GM13977 (cell line): ENCODE measurements at regions not wholly inside any gene's neighbourhood (a gene's known extent, or its start where the extent isn't known, plus 50 kb on each side); places are given as distances from the start of the nearest gene placed in this dataset.

Experiments used
- DNase-seq: peaks from one replicate; pipeline ENCODE4 v3.0.0; 2012; ENCODE audit warnings: low spot score
- in situ Hi-C: fragments of 300-500 bp; cut with MboI; formaldehyde crosslinking; loops from one replicate; pipeline ENCODE4 v1.12.0; 2022; ENCODE audit warnings: low sequenced_read_pairs, low pct_unique_long_range_greater_than_20kb, mixed read lengths, inconsistent platforms; ENCODE audit not compliant: unreplicated experiment
- TF ChIP-seq, protein P1 (sequence below): IDR thresholded peaks from 2 replicates; pipeline ENCODE4 v1.5.1; 2012; ENCODE audit warnings: mild to moderate bottlenecking, control low read depth; ENCODE audit not compliant: insufficient read depth; ENCODE audit errors: extremely low read depth, missing control alignments

DNA sequence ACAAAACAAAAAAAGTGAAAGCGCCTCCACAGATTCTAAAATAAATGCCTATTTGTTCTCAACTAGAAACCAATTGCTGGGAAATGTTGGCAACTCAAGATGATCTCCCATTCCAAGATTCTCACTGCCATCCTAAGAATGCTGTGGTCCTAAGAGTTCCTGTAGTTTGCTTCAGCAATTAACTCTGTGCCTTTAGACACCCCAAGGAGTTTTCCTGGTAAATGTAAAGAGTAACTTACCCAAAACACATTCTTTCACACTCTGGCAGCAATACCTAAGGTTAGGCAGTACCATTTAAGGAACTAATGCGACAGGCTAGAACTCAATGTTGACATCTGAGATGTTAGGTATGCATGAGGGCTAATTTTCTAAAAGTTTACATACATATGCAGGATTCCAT, 58.8 kb upstream of the TANK start:
- TF ChIP-seq, protein P1, sequence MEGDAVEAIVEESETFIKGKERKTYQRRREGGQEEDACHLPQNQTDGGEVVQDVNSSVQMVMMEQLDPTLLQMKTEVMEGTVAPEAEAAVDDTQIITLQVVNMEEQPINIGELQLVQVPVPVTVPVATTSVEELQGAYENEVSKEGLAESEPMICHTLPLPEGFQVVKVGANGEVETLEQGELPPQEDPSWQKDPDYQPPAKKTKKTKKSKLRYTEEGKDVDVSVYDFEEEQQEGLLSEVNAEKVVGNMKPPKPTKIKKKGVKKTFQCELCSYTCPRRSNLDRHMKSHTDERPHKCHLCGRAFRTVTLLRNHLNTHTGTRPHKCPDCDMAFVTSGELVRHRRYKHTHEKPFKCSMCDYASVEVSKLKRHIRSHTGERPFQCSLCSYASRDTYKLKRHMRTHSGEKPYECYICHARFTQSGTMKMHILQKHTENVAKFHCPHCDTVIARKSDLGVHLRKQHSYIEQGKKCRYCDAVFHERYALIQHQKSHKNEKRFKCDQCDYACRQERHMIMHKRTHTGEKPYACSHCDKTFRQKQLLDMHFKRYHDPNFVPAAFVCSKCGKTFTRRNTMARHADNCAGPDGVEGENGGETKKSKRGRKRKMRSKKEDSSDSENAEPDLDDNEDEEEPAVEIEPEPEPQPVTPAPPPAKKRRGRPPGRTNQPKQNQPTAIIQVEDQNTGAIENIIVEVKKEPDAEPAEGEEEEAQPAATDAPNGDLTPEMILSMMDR = no peak
- no peak for DNase-seq
- in situ Hi-C loops = no loop called here

DNA sequence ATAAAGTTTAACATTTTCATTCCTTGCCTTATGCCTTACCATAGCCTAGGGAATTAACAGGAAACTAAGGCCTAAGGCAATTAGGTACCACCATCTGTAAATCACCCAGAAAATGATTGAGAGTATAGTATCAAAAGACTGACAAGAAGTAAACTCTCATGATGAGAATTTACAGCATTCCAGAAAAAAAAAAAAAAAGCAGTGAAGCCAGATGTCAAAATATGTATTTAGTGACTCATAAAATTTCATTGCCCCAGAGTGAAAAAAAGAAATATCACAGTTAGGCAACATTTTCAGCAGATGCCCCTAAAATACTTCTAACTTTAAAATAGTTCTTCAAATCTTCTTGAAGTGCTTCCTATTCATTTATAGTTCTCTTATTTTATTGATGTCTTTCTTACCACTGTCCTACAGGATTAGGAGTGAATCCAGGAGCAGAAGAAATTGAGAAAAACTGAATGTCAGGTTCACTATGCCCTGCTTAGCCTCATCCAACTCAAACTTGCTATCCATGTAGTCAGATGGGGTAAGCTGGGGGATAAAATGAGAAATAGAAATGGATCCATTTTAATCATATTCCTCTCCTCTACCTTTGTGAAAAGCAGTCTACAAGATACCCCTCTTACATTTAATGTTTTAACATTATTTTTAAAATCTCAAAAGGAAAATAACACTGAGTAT, 57.3 kb upstream of the TANK start:
- in situ Hi-C loops = no loop called here
- TF ChIP-seq, protein P1 = no peak
- DNase-seq = no peak

GRCh38 chr2:161103451-161103831, 56.8 kb upstream of the TANK start:
- no peak for DNase-seq
- TF ChIP-seq, protein P1 = no peak
- in situ Hi-C loops = no loop called here

GRCh38 chr2:161104054-161104553, 56.1 kb upstream of the TANK start:
- TF ChIP-seq, protein P1 = no peak
- DNase-seq = peak; percentile 26
- in situ Hi-C loops = no loop called here

DNA sequence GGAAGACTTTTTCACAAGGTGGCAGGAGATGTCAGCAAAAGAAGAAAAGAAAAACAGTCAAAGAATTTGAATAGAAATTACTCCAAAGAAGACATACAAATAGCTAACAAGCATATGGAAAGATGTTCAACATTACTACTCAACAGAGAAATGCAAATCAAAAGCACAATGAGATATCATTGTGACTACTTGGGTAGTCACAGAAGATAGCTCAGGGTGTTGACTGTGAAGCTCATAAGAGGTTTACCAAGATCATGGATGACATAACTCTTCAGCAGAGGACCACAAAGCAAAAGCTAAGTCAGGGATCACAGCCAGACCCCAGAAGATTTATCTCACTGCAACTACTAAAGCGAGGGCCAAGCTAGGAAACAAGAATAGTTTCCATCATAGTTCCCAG, 53.0 kb upstream of the TANK start:
- in situ Hi-C loops = no loop called here
- no peak for DNase-seq
- TF ChIP-seq, protein P1 = no peak
